SK-N-SH (cell line): ENCODE measurements at regions not wholly inside any gene's neighbourhood (a gene's known extent, or its start where the extent isn't known, plus 50 kb on each side); places are given as distances from the start of the nearest gene placed in this dataset.

Source experiments
- ELF1 ChIP-seq: IDR thresholded peaks from 2 replicates; pipeline ENCODE4 v1.4.0; 2012
- EZH2phosphoT487 ChIP-seq: fragments of 200-600 bp; sonication (generic); IDR thresholded peaks from 2 replicates; pipeline ENCODE4 v1.6.1; 2017; ENCODE audit warnings: low read depth, mixed run types, mild to moderate bottlenecking, antibody characterized with exemption, moderate library complexity, borderline replicate concordance
- FOXM1 ChIP-seq: IDR thresholded peaks from 2 replicates; pipeline ENCODE4 v1.4.0; 2012; ENCODE audit warnings: low read depth, mild to moderate bottlenecking
- JUND ChIP-seq: IDR thresholded peaks from 2 replicates; pipeline ENCODE4 v1.4.0; 2012
- NFIC ChIP-seq: IDR thresholded peaks from 2 replicates; pipeline ENCODE4 v1.4.0; 2012; ENCODE audit warnings: borderline replicate concordance
- NRF1 ChIP-seq: IDR thresholded peaks from 2 replicates; pipeline ENCODE4 v1.6.1; 2012; ENCODE audit warnings: low read depth, mild to moderate bottlenecking, low read length
- RCOR1 ChIP-seq: fragments of 150-350 bp; IDR thresholded peaks from 2 replicates; pipeline ENCODE4 v1.6.1; 2017; ENCODE audit warnings: antibody characterized with exemption, low read length
- RFX5 ChIP-seq: IDR thresholded peaks from 2 replicates; pipeline ENCODE4 v1.6.1; 2012; ENCODE audit warnings: mild to moderate bottlenecking, improper control_type of control experiment, low read length

- TF ChIP-seq NRF1 (no peak), FOXM1 (no peak), RFX5 (no peak), ELF1 (no peak), NFIC (no peak), EZH2phosphoT487 (no peak), RCOR1 (no peak), JUND (no peak)
Measured at GRCh38 chr12:30120522-30120921, 336.8 kb upstream of the TMTC1 start.
